ENCODE measurements at regions not wholly inside any gene's neighbourhood (a gene's known extent, or its start where the extent isn't known, plus 50 kb on each side); places are given as distances from the start of the nearest gene placed in this dataset.

DNA sequence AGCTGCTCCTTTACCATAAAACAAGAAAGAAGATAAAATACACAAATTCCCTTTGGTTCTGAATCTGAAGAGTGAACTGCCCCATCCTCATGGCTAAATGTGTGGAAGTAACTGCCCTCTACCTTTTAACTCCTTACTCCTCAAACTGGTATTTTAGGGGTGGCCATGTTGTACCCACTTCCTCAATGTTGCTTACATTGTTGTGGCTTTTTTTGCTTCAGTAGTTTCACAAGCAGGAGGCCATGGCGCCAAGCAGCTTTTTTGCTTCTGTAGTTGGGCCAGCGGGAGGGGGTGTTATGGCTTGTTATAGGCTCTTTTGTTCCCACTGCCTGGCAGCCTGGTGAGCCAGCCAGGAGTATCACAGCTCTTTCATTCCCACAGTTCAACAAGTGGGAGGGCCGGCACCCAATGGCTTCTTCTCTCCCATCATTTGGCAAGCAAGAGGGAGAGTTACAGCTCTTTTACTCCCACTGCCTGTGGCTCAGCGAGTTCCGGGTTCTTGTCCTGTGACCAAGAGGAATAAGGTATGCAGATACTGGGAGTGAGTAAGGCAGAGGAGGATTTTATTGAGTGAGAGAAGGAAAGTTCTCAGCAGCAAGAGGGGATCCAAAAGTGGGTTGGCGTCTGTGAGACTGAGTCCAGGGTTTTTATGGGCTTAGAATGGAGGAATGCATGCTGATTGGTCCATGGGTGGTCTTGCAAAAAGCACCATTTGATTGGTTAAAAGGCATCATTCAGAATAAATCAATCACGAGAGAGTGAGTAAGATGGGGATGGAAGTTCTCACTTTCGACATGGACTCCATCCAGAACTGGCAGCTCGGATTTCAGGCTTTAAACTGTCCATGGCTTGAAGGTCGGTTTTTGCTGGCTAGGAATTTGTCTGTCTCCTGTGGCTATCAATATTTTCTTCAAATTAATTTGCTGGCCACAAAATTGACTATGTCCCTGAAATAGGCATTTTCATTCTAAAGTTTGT is 429.6 kb downstream of the HLX start:
- DNase-seq: no peak

DNA sequence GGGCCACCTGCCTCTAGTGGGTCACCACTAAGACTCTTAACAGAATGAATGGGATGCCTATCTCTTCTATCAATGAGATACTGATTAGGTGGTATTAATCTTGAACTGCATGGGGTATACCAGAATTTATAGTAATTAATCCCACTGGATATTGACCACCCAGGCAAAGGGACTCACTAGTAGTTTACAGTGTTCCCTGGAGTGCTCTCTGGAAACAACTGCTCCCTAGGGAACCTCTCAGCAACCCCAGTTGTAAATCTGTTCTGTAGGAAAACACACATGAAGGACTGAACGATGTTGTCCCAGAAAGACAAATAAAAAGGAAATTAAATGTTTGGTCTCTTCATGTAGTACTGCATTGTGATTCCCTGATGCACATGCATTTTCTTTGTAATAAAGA is 430.5 kb downstream of the HLX start:
- DNase-seq: no peak

GRCh38 chr1:221310180-221310579 is 430.9 kb downstream of the HLX start:
- DNase-seq: no peak

GRCh38 chr1:221315330-221315729 is 426.6 kb downstream of the DUSP10 start:
- peak; percentile 83 for DNase-seq

DNA sequence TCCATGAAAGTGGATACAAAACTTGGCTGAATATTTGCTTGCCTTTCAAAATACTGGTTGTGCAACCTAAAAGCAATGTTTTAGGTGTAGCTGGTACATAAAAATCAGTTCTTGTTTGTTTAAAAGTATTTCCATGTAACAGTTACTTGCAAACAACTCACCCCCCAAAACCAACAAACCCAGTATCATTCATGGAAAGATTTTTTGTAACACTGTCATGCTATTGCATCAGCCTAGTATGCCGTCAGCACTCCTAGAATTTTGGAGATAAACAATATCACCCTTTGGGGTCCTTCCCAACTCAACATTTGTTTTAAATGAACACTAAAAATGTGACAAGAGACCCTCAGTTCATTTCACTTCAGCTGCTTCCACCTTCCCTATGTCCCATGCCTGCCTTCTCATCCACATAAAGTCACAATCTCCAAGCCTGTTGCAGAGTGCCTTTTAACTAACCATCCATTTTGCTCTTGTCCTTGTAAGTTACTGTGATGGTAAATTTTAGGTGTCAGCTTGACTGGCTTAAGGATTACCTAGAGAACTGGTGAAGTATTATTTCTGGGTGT is 425.3 kb downstream of the DUSP10 start:
- DNase-seq: peak; percentile 51

- DNase-seq: no peak
Measured at GRCh38 chr1:221317537-221317936, 424.4 kb downstream of the DUSP10 start.

GRCh38 chr1:221327954-221328353 is 413.9 kb downstream of the DUSP10 start:
- no peak for DNase-seq

DNA sequence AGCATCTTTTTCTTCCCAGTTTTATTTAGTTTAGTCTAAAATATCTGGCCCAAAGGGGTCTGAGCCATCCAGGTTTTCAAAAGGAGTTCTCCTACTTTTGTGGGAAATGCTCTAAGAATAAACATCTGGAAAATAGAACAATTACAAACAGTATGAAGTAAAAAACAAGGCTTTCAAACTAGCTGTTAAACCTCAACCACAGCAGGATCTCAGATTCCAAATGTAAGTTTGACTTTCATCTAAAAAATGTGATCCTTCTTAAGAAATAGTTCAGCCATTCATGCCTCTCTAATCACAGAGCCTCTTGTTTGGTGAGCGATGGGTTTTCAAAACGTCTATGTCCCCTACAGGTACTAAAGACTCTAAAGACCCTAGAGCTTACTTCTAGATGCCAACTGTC is 413.5 kb downstream of the DUSP10 start:
- DNase-seq: no peak

DNA sequence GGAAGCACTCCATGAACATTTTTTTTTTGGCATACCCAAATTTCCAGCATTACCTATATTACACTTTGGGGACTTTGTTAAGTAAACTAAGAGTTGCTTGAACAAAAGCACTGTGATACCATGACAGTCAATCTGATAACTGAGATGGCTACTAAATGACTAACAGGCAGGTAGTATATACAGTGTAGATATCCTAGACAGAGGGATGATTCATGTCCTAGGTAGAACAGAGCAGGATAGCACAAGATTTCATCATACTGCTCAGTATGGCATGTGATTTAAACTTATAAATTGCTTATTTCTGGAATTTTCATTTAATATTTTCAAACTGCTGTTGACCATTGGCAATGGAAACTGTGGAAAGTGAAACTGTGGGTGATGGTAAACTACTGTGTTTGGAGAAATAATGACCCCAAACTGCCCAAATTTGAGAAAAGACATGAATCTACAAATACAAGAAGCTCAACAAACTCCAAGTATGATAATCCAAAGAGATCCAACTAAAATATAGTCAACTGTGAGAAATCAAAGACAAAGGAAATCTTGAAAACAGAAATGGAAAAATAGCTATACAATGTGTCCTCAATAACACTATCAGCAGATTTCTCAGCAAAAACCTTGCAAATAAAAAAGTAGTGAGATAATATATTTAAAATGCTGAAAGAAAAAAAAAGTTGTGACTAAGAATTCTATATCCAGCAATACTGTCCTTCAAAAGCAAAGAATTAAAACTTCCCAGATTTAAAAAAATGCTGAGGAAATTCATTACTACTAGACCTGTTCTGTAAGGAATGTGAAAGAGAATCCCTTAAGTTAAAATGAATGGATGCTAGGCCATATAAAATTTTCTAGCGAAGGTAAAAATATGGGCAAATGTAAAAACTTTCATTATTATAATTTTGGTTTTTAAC is 410.4 kb downstream of the DUSP10 start:
- DNase-seq: no peak

DNA sequence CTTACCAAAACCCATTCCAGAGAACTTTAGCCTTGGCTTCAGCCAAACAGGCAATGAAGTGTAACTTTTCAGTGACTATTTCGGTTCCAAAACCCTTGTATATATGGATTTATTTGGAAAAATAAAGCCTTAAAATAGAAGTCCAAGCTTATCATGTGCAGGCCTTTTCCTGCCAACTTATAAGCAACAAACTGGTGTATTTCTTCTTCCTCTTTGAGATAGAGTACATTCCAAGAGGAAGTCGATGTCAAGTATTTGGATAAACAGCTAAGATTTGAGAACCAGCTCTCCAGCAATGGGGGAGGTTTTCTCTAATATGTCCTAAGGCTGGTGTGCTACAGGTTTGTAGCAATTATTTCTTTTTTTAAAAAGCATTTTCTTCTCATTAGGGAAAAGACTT is 407.8 kb downstream of the DUSP10 start:
- no peak for DNase-seq

DNA sequence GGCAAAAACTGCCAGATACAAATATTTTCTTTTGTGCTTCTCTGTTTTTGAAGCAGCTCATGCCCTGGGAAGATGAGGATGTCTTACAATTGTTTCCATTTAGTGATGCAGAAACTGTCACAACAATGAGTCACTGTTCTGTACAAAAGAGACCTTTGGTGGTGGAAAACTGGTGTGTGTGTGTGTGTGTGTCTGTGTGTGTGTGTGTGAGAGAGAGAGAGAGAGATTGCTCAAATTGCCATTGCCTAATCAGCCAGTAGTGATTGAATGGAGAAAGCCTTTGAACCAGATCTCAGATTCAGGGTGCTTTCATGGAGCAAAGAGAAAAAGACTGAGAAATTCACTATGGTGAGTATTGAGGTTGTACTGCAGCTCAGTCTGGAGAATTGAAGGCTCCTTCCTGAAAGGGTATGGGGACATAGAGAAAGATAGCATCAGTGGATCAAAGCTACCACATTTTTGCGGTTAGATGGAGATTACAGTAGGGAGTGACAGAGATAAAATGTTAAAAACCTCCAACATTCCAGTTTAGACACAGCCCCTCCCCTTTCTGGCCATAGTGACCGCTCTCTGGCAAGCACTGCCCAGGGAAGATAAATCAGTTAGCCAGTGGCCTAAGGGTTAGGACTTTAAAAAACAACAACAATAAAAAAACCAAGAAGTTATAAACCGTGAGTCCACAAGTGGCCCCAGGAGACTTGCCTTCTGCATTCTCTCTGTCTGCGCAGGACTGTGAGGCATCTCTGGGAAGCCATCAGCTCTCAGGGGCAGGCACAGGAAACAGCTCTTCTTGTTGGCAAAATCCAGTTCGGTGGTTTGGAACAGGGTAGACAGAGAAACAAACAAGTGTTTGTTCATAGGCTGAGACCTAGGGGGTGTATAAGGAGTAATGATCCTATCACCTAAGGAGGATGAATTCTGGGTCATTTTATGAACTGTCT is 406.5 kb downstream of the DUSP10 start:
- peak; percentile 81 for DNase-seq

- DNase-seq: peak; percentile 60
Measured at GRCh38 chr1:221336126-221336525, 405.8 kb downstream of the DUSP10 start.

DNA sequence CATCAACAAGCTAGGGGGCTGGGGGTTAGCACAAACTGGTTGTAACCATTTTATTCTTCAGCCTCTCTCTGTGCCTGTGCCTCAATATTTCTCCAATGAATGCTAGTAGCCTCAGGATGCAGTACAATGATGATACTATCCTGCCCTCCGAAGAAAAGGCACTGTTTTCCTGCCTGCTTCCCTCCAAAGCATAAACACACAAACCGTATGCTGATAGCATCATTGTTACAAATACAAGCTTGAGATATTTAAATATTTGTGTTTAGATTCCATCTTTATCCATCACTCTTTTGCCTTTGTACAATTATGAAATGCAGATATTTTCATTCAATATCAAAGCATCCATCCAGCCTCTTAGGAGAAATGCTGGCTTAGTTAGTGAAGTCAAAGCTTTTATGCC is 404.8 kb downstream of the DUSP10 start:
- DNase-seq: no peak

- DNase-seq: no peak
Measured at GRCh38 chr1:221343136-221343535, 398.8 kb downstream of the DUSP10 start.

DNA sequence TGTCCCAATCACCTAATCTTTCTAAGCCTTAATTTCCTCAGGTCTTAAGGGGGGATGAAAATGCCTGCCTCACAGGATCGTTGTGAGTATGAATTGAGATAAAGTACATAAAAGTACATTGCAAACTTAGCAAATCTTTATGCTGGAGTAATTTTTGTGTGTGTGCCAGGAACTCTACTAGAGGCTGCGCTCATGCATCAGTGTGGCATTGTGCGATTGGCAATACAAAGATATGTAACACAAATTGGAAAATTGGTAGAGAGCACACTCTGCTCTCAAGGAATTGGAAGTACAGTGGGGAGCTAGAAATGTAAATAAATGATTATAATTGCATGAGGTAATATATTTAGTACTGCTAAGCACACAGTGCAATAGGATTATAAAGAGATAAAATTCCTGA is 398.3 kb downstream of the DUSP10 start:
- DNase-seq: no peak

GRCh38 chr1:221344693-221345092 is 397.2 kb downstream of the DUSP10 start:
- peak; percentile 90 for DNase-seq

- DNase-seq: no peak
Measured at GRCh38 chr1:221347706-221348105, 394.2 kb downstream of the DUSP10 start.

- DNase-seq: no peak
Measured at GRCh38 chr1:221350091-221350490, 391.8 kb downstream of the DUSP10 start.

DNA sequence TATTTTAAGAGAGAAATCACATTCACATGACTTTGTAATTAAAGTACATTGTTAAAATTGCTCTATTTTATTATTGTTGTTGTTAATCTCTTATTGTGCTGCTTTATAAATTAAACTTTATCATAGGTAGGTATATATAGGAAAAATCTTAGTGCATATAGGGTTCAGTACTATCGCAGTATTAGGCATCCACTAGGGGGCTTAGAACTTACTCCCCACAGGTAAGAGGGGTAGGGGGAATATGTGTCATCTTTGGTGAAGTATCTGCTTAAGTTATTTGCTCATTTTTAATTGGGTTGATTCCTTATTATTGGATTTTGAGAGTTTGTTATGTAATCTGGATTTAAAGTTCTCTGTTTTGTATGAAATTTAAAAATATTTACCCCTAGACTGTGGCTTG is 385.2 kb downstream of the DUSP10 start:
- DNase-seq: no peak

DNA sequence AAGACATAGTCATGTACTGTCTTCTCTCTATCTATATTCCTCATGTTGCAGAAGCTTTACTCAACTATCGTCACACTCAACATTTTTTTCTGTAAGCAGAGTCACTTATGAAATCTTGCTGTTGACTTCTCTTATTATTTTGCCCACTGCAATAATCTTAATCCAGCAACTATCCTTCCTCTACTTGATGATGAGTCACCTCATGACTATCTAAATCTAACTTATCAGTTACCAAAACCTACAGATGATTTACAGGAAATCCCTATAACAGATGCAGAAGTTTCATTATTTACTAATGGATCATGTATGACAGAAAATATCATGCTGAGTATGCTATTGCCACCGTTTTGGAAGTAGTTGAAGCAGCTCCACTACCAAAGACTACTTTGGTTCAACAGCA is 378.9 kb downstream of the DUSP10 start:
- DNase-seq: no peak

GRCh38 chr1:221366495-221367110 is 375.3 kb downstream of the DUSP10 start:
- no peak for DNase-seq

DNA sequence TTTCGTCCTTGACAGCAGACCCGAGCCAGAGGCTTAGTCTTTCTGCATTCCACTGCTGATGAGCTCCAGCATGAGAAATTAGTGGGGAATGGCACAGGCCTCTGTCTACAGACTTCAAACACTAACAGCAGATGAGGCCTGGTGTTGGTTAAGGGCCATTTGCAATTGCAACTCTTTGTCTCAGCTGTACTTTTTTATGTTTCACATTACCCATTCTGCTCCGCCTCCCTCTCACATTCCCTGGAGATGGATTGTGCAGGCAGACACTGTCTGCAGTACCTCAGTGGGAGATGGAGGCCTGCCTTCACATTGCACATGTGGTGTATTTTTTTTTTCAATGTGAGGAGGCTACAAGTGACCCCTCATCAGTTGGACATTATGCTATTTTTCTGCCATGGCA is 370.2 kb downstream of the DUSP10 start:
- no peak for DNase-seq

Data from fibroblast of skin of right biceps (primary cell).